HEK293T (cell line): ENCODE measurements at regions not wholly inside any gene's neighbourhood (a gene's known extent, or its start where the extent isn't known, plus 50 kb on each side); places are given as distances from the start of the nearest gene placed in this dataset.
"Not testable (repeated sequence)": the region's sequence is repeated elsewhere in the genome, so short reads cannot be mapped to it uniquely, and the experiment has no call there.

ENCODE experiments used
- ARNT ChIP-seq: fragments of 450-650 bp; IDR thresholded peaks from 2 replicates; pipeline ENCODE4 v1.6.1; 2017; ENCODE audit warnings: mild to moderate bottlenecking
- BHLHE40 ChIP-seq: fragments of 450-650 bp; IDR thresholded peaks from 2 replicates; pipeline ENCODE4 v1.6.1; 2016; ENCODE audit warnings: mild to moderate bottlenecking, moderate library complexity, borderline replicate concordance
- FOXA1 ChIP-seq: fragments of 450-650 bp; IDR thresholded peaks from 2 replicates; pipeline ENCODE4 v1.6.1; 2016; ENCODE audit warnings: mild to moderate bottlenecking
- FOXM1 ChIP-seq: fragments of 450-650 bp; IDR thresholded peaks from 2 replicates; pipeline ENCODE4 v1.6.1; 2017; ENCODE audit warnings: mild to moderate bottlenecking, borderline replicate concordance
- HDGF ChIP-seq: fragments of 450-650 bp; IDR thresholded peaks from 2 replicates; pipeline ENCODE4 v1.6.1; 2017; ENCODE audit warnings: antibody characterized with exemption, borderline replicate concordance
- L3MBTL2 ChIP-seq: fragments of 450-650 bp; conservative IDR thresholded peaks from 2 replicates; pipeline ENCODE4 v1.6.1; 2016; ENCODE audit warnings: mild to moderate bottlenecking
- LEF1 ChIP-seq: fragments of 450-650 bp; IDR thresholded peaks from 2 replicates; pipeline ENCODE4 v1.6.1; 2017; ENCODE audit warnings: mild to moderate bottlenecking, borderline replicate concordance
- SP1 ChIP-seq: fragments of 450-650 bp; IDR thresholded peaks from 2 replicates; pipeline ENCODE4 v1.6.1; 2017
- SUZ12 ChIP-seq: fragments of 450-650 bp; IDR thresholded peaks from 2 replicates; pipeline ENCODE4 v1.6.1; 2016; ENCODE audit warnings: mild to moderate bottlenecking
- TARDBP ChIP-seq: fragments of 450-650 bp; IDR thresholded peaks from 2 replicates; pipeline ENCODE4 v1.6.1; 2016

- TF ChIP-seq FOXM1, FOXA1, L3MBTL2, TARDBP, ARNT, HDGF, LEF1, SUZ12, BHLHE40, SP1: not testable (repeated sequence)
These were observed 116.1 kb upstream of the TPTE start for GRCh38 chr21:10405331-10405730.
